A549 (cell line): ENCODE measurements at regions not wholly inside any gene's neighbourhood (a gene's known extent, or its start where the extent isn't known, plus 50 kb on each side); places are given as distances from the start of the nearest gene placed in this dataset.

Experiments
- ATAC-seq, 2 experiments: fragments of 200-7000 bp in 1 of 2; fragments of >200 bp in 1 of 2; cut with Nextera tagmentation in 1 of 2; cut with Tn5 transposase in 1 of 2; 3 replicates each; pipeline versions ENCODE4 v1.8.0 to v1.9.1; 2018 to 2020; ENCODE audit warnings: mild to moderate bottlenecking in 1 of 2, moderate library complexity in 1 of 2
- CTCF ChIA-PET: fragments of 300-600 bp; sonication (Branson Sonifier 250); formaldehyde crosslinking; extraction: SDS; loops from one replicate; lab custom pipeline; 2021; ENCODE audit warnings: antibody characterized with exemption, inconsistent platforms; lab: Yijun Ruan, JAX
- POLR2A ChIA-PET: fragments of 350-600 bp; formaldehyde crosslinking; extraction: SDS; loops from one replicate; lab custom pipeline; 2021; ENCODE audit warnings: antibody characterized with exemption, inconsistent platforms; lab: Yijun Ruan, JAX
- DNase-seq, 2 experiments: peaks; one replicate each; pipeline versions ENCODE4 v3.0.0 to v3.0.0-alpha.2; 2011 to 2016; ENCODE audit warnings: low read depth in 1 of 2, low spot score in 1 of 2
- FAIRE-seq: peaks from 2 replicates; lab custom pipeline; 2011; peaks lifted over from hg19 to GRCh38; lab: Jason Lieb, UNC
- H3K27ac ChIP-seq, 2 experiments: fragments of >200 bp; sonication (Bioruptor Twin); formaldehyde crosslinking; 3 replicates each; pipeline ENCODE4 v1.5.1; 2016 to 2017
- H3K4me1 ChIP-seq: fragments of >200 bp; sonication (Bioruptor Twin); formaldehyde crosslinking; 3 replicates; pipeline ENCODE4 v1.6.1; 2016
- H3K4me2 ChIP-seq: fragments of >200 bp; sonication (Bioruptor Twin); formaldehyde crosslinking; 3 replicates; pipeline ENCODE4 v1.6.1; 2016
- H3K4me3 ChIP-seq: fragments of >200 bp; sonication (Bioruptor Twin); formaldehyde crosslinking; 3 replicates; pipeline ENCODE4 v1.5.1; 2016
- H3K9me3 ChIP-seq: fragments of >200 bp; sonication (Bioruptor Twin); formaldehyde crosslinking; 3 replicates; pipeline ENCODE4 v1.6.1; 2016
- BHLHE40 ChIP-seq: IDR thresholded peaks from 2 replicates; pipeline ENCODE4 v1.6.1; 2012; ENCODE audit warnings: low read depth, low read length, inconsistent platforms
- CBX2 ChIP-seq: fragments of 200-600 bp; sonication (generic); IDR thresholded peaks from 2 replicates; pipeline ENCODE4 v1.6.1; 2016; ENCODE audit warnings: low read depth, mild to moderate bottlenecking, borderline replicate concordance
- CBX8 ChIP-seq: fragments of 200-600 bp; sonication (generic); IDR thresholded peaks from 2 replicates; pipeline ENCODE4 v1.6.1; 2016
- CEBPB ChIP-seq, 2 experiments: fragments of >200 bp in 1 of 2; sonication (Bioruptor Twin) in 1 of 2; formaldehyde crosslinking in 1 of 2; IDR thresholded peaks; 2 replicates each; pipeline ENCODE4 v1.6.1; 2012 to 2016
- CHD2 ChIP-seq: fragments of 150-350 bp; IDR thresholded peaks from 2 replicates; pipeline ENCODE4 v1.6.1; 2014; ENCODE audit warnings: low read length; ENCODE audit not compliant: partially characterized antibody
- CHD4 ChIP-seq: fragments of 200-600 bp; sonication (generic); IDR thresholded peaks from 2 replicates; pipeline ENCODE4 v1.6.1; 2016; ENCODE audit warnings: antibody characterized with exemption, mild to moderate bottlenecking, borderline replicate concordance
- EHF ChIP-seq: fragments of 250-450 bp; sonication (Bioruptor Pico); IDR thresholded peaks from 2 replicates; pipeline ENCODE4 v1.5.0; 2020; ENCODE audit warnings: mild to moderate bottlenecking
- EHMT2 ChIP-seq: fragments of 200-600 bp; sonication (generic); IDR thresholded peaks from 2 replicates; pipeline ENCODE4 v1.6.1; 2016; ENCODE audit warnings: antibody characterized with exemption, low read depth, mild to moderate bottlenecking, moderate library complexity
- FOXS1 ChIP-seq: fragments of 250-450 bp; sonication (Bioruptor Pico); IDR thresholded peaks from 2 replicates; pipeline ENCODE4 v1.5.0; 2020; ENCODE audit warnings: mild to moderate bottlenecking, moderate library complexity
- HEYL ChIP-seq: fragments of 250-450 bp; sonication (Bioruptor Pico); IDR thresholded peaks from 2 replicates; pipeline ENCODE4 v1.8.0; 2021; ENCODE audit warnings: mild to moderate bottlenecking, moderate library complexity
- HOXB5 ChIP-seq: fragments of 250-450 bp; sonication (Bioruptor Pico); IDR thresholded peaks from 2 replicates; pipeline ENCODE4 v1.5.0; 2020; ENCODE audit warnings: mild to moderate bottlenecking, moderate library complexity
- JUNB ChIP-seq: fragments of >200 bp; sonication (Bioruptor Twin); formaldehyde crosslinking; IDR thresholded peaks from 2 replicates; pipeline ENCODE4 v1.6.1; 2016
- KDM5A ChIP-seq: fragments of 200-600 bp; sonication (generic); IDR thresholded peaks from 2 replicates; pipeline ENCODE4 v1.6.1; 2016; ENCODE audit warnings: antibody characterized with exemption, mild to moderate bottlenecking
- MAFK ChIP-seq: fragments of 450-650 bp; IDR thresholded peaks from 2 replicates; pipeline ENCODE4 v1.6.1; 2014; ENCODE audit not compliant: partially characterized antibody
- MAX ChIP-seq: IDR thresholded peaks from 2 replicates; pipeline ENCODE4 v1.6.1; 2012
- NFE2L2 ChIP-seq: fragments of 150-350 bp; conservative IDR thresholded peaks from 2 replicates; pipeline ENCODE4 v1.6.1; 2014; ENCODE audit warnings: low read length
- NPAS2 ChIP-seq: fragments of 250-450 bp; sonication (Bioruptor Pico); IDR thresholded peaks from 2 replicates; pipeline ENCODE4 v1.8.0; 2022; ENCODE audit warnings: mild to moderate bottlenecking, moderate library complexity, borderline replicate concordance
- NR3C1 ChIP-seq: fragments of >200 bp; sonication (Bioruptor Twin); formaldehyde crosslinking; IDR thresholded peaks from 3 replicates; pipeline ENCODE4 v1.6.1; 2017
- PHF8 ChIP-seq: fragments of 200-600 bp; sonication (generic); IDR thresholded peaks from 2 replicates; pipeline ENCODE4 v1.6.1; 2016; ENCODE audit warnings: low read depth, mild to moderate bottlenecking, antibody characterized with exemption, moderate library complexity, borderline replicate concordance
- TP53 ChIP-seq: fragments of 250-450 bp; sonication (Bioruptor Pico); IDR thresholded peaks from 2 replicates; pipeline ENCODE4 v1.5.0; 2021; ENCODE audit warnings: mild to moderate bottlenecking, moderate library complexity
- ZC3H11A ChIP-seq: fragments of 450-650 bp; IDR thresholded peaks from 2 replicates; pipeline ENCODE4 v1.6.1; 2014; ENCODE audit warnings: antibody characterized with exemption, mild to moderate bottlenecking
- ZNF302 ChIP-seq: fragments of 250-450 bp; sonication (Bioruptor Pico); IDR thresholded peaks from 2 replicates; pipeline ENCODE4 v1.9.0; 2021; ENCODE audit warnings: inconsistent platforms, mild to moderate bottlenecking, moderate library complexity
- ZSCAN20 ChIP-seq: fragments of 250-450 bp; sonication (Bioruptor Pico); IDR thresholded peaks from 2 replicates; pipeline ENCODE4 v1.8.0; 2022; ENCODE audit warnings: mild to moderate bottlenecking, moderate library complexity
- WGBS: methylation state at CpG from one replicate; pipeline ENCODE4 v1.1.6; 2017; ENCODE audit errors: missing lambda C conversion rate; 5-methylcytosine and 5-hydroxymethylcytosine counted together
- TF ChIP-seq, protein P1 (sequence below): fragments of 150-350 bp; IDR thresholded peaks from 2 replicates; pipeline ENCODE4 v1.6.1; 2014; ENCODE audit warnings: low read depth, mild to moderate bottlenecking, low read length
- TF ChIP-seq, protein P2 (sequence below): fragments of >200 bp; sonication (Bioruptor Twin); formaldehyde crosslinking; IDR thresholded peaks from 2 replicates; pipeline ENCODE4 v1.6.1; 2016
- TF ChIP-seq, protein P3 (sequence below): fragments of >200 bp; sonication (Bioruptor Twin); formaldehyde crosslinking; IDR thresholded peaks from 3 replicates; pipeline ENCODE4 v1.6.1; 2016

DNA sequence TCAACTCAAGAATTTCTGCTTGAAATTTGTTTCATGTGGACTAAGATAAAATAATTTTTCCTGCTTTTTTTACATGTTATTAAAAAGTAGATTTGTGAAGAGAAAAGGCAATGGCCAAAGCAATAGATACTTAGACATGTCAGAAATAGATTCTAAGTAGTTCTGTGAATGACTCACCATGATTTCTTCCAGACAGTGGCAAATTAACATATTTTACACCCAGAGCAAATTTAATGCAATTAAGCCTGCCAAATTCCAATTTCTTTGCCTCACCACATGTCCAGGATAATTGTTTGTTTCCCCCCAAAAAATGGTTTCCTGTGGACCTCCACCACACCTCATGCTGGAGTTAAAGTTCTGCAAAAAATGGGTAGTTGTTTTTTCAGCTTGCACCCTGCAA lies 651.4 kb downstream of the CETN3 start:
- ATAC-seq (no peak), DNase-seq (no peak), FAIRE-seq (no peak)
- no peak overlapping the region for H3K27ac ChIP-seq
- CTCF ChIA-PET = interaction anchor here (0.8 to 1.4 kb wide), 2 partner anchors 507 to 1770 kb away, joined by 3 read pairs; no protein-coding TSS in a partner anchor
- POLR2A ChIA-PET = no interaction called here
- H3K4me2 ChIP-seq = no peak overlapping the region
- no peak for TF ChIP-seq BHLHE40
- TF ChIP-seq NFE2L2 = no peak
- TF ChIP-seq NR3C1 = no peak
- no peak for TF ChIP-seq ZC3H11A
- no peak for TF ChIP-seq FOXS1
- TF ChIP-seq CHD4 = no peak
- no peak for TF ChIP-seq CEBPB (IDR thresholded peaks at IDR 0.05)
- TF ChIP-seq, protein P1, sequence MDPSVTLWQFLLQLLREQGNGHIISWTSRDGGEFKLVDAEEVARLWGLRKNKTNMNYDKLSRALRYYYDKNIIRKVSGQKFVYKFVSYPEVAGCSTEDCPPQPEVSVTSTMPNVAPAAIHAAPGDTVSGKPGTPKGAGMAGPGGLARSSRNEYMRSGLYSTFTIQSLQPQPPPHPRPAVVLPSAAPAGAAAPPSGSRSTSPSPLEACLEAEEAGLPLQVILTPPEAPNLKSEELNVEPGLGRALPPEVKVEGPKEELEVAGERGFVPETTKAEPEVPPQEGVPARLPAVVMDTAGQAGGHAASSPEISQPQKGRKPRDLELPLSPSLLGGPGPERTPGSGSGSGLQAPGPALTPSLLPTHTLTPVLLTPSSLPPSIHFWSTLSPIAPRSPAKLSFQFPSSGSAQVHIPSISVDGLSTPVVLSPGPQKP = no peak
- TF ChIP-seq TP53 (CRISPR knock-in tag) = no peak
- TF ChIP-seq PHF8 = no peak
- TF ChIP-seq CBX2 = no peak
- no peak for TF ChIP-seq CBX8
- TF ChIP-seq EHMT2 = no peak
- TF ChIP-seq EHF = no peak
- TF ChIP-seq JUNB = no peak
- TF ChIP-seq HEYL (CRISPR knock-in tag) = no peak
- H3K4me1 ChIP-seq = no peaks in the 10 kb centered on the region
- no peak overlapping the region for H3K4me3 ChIP-seq
- H3K9me3 ChIP-seq = no peaks in the 10 kb centered on the region

DNA sequence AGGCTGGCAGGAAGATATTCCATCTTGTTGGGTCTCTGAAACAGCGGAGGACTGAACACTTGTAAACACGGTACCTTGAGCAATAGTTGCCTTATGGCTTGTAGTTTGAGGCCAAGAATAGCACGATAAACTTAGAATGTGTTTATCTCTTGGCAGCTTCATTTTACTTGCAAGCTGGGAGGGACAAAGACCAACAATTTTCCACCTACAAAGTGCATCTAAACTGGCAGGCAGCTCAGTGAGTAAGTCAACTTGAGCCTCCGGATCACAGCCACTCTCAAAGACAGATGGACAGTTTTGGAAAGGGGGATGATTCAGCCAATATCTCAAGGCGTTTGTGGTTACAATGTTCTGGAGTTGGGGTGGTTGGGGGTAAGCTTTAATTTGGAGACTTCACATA lies 652.6 kb downstream of the CETN3 start:
- H3K27ac ChIP-seq = no peak overlapping the region
- TF ChIP-seq NFE2L2 (no peak), ZNF302 (CRISPR knock-in tag) (no peak), HOXB5 (CRISPR knock-in tag) (no peak), MAX (no peak), CEBPB (IDR thresholded peaks at IDR 0.05) (no peak), ZC3H11A (no peak)
- TF ChIP-seq, protein P2, sequence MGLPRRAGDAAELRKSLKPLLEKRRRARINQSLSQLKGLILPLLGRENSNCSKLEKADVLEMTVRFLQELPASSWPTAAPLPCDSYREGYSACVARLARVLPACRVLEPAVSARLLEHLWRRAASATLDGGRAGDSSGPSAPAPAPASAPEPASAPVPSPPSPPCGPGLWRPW = no peak
- ChIA-PET CTCF (interaction anchor here (1.4 kb wide), 1 partner anchor 509 kb away, joined by 3 read pairs; no protein-coding TSS in a partner anchor), POLR2A (no interaction called here)
- no peaks in the 10 kb centered on the region for H3K9me3 ChIP-seq
- H3K4me3 ChIP-seq = no peak overlapping the region
- no peak overlapping the region for H3K4me2 ChIP-seq
- no peaks in the 10 kb centered on the region for H3K4me1 ChIP-seq
- 2% methylated on average over 5 of the region's 5 CpGs for WGBS
- no peak for ATAC-seq
- DNase-seq = no peak
- no peak for FAIRE-seq

DNA sequence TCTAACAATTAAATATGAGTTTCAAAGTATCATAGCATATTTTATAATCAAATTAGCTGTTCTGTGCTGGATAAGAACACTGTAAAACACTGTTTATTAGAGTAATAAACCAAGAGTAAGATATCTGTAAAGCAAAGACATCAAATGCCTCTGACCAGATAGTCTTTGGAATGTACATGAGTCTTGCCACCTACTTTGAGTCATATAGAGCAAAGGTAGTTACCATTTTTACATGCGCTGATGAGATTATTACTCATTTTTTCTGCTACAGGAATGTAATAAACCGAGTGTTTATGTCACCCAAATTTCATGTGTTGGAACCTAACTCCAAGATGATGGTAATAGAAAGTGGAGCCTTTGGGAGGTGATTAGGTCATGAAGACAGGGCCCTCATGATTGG lies 654.5 kb downstream of the CETN3 start:
- TF ChIP-seq MAFK (no peak), CHD2 (no peak), NR3C1 (no peak), KDM5A (no peak), NPAS2 (CRISPR knock-in tag) (no peak), ZSCAN20 (CRISPR knock-in tag) (no peak), TP53 (CRISPR knock-in tag) (no peak)
- TF ChIP-seq, protein P3, sequence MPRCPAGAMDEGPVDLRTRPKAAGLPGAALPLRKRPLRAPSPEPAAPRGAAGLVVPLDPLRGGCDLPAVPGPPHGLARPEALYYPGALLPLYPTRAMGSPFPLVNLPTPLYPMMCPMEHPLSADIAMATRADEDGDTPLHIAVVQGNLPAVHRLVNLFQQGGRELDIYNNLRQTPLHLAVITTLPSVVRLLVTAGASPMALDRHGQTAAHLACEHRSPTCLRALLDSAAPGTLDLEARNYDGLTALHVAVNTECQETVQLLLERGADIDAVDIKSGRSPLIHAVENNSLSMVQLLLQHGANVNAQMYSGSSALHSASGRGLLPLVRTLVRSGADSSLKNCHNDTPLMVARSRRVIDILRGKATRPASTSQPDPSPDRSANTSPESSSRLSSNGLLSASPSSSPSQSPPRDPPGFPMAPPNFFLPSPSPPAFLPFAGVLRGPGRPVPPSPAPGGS = no peak
- TF ChIP-seq, protein P1 = no peak
- TF ChIP-seq, all 56 proteins: peak for 0
- H3K9me3 ChIP-seq = no peaks in the 10 kb centered on the region
- FAIRE-seq (no peak), ATAC-seq (no peak), DNase-seq (no peak)
- no peaks in the 10 kb centered on the region for H3K4me1 ChIP-seq
- H3K4me3 ChIP-seq = no peak overlapping the region
- 7% methylated on average over 2 of the region's 2 CpGs for WGBS
- no peak overlapping the region for H3K4me2 ChIP-seq
- CTCF ChIA-PET = no interaction called here
- POLR2A ChIA-PET = no interaction called here
- H3K27ac ChIP-seq = no peak overlapping the region
